ENCODE measurements at regions not wholly inside any gene's neighbourhood (a gene's known extent, or its start where the extent isn't known, plus 50 kb on each side); places are given as distances from the start of the nearest gene placed in this dataset.

GRCh38 chr11:8772571-8773519 is 90.3 kb downstream of the RPL27A start:
- TF ChIP-seq, protein P1, sequence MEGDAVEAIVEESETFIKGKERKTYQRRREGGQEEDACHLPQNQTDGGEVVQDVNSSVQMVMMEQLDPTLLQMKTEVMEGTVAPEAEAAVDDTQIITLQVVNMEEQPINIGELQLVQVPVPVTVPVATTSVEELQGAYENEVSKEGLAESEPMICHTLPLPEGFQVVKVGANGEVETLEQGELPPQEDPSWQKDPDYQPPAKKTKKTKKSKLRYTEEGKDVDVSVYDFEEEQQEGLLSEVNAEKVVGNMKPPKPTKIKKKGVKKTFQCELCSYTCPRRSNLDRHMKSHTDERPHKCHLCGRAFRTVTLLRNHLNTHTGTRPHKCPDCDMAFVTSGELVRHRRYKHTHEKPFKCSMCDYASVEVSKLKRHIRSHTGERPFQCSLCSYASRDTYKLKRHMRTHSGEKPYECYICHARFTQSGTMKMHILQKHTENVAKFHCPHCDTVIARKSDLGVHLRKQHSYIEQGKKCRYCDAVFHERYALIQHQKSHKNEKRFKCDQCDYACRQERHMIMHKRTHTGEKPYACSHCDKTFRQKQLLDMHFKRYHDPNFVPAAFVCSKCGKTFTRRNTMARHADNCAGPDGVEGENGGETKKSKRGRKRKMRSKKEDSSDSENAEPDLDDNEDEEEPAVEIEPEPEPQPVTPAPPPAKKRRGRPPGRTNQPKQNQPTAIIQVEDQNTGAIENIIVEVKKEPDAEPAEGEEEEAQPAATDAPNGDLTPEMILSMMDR (IDR thresholded peaks at IDR 0.05): no peak
- TF ChIP-seq POLR2A (IDR thresholded peaks at IDR 0.05): no peak
